ENCODE measurements at regions not wholly inside any gene's neighbourhood (a gene's known extent, or its start where the extent isn't known, plus 50 kb on each side); places are given as distances from the start of the nearest gene placed in this dataset.

DNA sequence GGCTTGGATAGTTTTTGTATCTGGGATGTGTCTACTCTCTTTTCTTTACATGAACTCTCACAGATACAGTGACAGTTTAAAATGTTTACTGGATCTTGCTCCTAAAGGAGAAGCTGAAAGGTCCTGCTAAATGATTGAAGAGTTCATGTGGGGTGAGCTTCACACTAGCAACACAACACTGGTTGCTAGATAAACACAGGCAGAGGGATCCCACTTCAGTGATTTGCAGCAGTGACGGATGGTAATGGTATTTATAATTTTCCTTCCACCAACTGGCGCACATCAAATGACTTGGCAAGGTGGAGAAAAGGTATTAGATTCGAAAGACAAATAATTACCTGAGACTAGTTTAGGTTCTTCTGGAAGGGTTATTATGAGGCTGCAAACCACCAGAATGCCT, 270.2 kb downstream of the TBX15 start:
- DNase-seq = no peak

DNA sequence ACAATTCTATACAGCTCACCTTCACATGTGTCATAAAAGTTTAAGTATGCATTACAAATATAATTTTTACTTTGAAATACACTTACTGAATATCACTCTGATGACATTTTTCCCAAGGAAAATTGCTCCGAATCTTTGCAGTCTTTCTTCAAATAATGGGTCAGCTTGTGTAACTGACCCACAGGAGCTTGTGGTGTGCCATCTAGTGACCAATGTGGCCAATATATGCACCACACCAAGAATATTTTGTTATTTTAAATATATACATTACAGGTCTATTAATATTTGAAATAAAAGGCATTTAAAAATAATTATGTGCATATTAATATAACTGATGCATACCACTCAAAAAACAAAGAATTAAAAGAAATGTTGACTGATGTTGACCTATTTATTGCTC, 271.4 kb downstream of the TBX15 start:
- no peak for DNase-seq

DNA sequence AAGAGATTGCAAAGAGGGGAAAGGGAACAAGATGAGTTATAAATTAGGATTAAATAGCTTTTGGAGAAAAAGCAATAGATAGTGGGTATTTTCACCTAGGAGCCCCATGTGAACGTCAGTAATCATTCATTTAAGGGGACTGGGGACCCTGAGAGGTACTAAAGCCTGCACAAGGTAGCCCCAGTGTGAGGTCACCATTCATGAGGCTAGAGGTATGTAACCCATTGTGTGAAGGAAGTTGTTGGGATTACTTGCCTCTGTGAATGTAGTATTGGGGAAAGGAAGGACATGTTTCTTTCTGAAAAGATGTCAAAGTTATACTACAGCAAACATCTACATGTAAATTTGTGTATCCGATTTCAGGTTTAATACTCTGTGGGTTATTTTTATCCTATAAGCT, 276.8 kb downstream of the TBX15 start:
- no peak for DNase-seq

DNA sequence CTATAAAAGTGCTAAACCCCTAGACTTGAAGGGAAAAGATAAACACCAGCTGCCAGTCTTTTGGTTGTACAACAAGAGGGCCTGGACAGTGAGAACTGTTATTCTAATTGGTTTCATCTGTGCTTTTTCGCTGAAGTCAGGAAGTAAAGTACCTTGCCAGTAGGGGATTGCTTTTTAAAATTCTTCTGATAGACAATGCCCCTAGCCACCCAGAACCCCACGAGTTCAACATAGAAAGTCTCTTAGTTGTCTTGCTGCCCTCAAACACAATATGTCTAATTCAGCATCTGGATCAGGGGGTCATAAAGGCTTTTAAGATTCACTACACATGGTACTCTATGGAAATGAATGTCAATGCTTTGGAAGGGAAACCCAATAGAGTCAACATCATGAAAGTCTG, 289.2 kb downstream of the TBX15 start:
- no peak for DNase-seq

DNA sequence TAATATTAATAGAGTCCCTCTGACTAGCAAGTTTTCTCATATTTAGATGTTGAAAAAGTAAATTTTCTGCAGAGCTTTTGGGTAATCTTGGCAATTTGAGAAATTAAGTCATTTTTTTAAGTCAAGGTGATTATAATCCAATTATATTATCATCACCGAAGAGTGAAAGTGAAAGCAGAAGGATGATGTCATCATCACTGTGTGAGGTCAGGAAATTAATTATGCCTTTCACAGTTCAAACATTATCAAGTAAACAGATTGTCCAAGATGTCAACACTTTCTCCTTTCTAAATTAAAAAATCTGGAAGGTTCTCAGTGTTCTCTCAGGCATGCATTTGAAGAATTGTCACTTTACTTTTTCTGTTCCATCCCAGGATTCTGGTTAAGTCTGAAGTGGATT, 296.0 kb downstream of the TBX15 start:
- DNase-seq = no peak

DNA sequence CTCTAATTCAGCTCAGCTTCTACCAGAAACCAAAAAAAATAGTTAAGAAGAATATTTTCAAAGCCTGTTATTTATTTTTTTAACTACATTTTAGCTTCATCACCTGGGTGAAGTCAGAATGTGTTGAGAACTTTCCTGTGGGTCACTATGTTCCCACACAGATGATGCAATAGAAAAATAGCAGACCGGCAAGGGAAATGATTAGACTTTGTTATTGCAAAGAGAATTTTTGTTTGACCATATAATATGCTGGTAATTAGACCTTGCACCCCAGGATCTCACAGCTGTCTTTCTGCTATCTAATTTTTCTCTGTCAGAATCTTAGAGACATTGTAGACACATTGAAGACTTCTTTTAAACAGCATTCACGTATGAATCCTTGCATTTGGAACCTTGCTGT, 299.3 kb downstream of the TBX15 start:
- DNase-seq = no peak

DNA sequence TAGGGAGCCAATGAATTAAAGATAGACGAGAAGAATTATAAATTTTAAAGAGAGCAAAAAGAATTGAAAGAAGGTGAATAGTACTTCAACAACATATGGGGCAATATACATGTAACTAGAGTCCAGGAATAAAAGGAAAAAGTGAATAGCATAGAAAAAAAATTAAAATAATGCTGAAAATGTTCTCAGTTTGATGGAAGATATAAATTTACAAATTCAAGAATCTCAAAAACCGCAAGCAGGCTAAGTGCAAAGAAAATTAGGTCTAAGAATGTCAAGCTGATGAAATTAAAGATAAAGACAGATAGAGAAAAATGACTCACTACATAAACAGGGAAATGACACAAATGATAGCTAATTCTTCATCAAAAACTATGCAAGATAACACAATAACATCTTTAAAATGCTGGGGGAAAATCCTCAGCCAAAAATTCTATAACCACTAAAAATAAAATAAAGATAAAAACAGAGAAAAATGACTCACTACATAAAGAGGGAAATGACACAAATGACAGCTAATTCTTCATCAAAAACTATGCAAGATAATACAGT, 326.3 kb downstream of the TBX15 start:
- DNase-seq = no peak

DNA sequence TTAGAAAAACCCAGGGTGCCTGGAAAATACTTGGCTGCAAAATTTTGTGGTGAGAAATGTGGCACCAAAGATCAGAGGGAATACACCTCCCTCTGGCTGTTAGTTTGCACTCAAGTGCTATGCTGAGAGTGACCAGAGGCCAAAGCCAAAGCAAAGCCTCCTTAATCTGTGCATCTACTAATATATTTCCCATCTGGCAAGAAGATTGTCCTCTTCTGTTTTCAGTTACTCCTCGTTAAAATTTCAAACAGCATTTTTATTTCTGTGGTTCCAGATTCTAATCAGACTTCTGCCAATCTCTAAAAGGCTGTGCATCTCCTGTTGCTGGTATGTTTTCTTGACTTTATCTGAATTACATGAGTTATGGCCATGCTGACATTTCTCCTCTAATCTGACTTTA, 327.4 kb downstream of the TBX15 start:
- DNase-seq = no peak

DNA sequence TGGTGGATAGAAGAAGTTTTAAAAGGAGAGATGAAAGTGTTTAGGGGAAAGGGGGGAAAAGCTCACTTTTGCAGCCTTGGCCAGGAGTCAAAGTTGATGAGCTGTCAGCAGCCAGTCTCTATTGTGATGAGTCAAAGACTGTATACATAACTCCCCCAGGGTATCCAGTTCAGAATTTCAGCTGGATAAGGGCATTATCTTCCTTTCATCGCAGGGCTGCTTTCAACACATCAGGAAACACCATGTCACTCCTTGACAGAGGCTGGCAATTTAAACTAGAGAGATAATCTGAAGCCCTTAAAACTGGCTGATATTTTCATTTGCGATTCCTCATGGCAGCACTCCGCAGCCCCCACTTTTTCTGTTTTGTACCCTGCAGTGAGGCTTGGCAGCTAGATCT, 328.5 kb downstream of the TBX15 start:
- DNase-seq = no peak

DNA sequence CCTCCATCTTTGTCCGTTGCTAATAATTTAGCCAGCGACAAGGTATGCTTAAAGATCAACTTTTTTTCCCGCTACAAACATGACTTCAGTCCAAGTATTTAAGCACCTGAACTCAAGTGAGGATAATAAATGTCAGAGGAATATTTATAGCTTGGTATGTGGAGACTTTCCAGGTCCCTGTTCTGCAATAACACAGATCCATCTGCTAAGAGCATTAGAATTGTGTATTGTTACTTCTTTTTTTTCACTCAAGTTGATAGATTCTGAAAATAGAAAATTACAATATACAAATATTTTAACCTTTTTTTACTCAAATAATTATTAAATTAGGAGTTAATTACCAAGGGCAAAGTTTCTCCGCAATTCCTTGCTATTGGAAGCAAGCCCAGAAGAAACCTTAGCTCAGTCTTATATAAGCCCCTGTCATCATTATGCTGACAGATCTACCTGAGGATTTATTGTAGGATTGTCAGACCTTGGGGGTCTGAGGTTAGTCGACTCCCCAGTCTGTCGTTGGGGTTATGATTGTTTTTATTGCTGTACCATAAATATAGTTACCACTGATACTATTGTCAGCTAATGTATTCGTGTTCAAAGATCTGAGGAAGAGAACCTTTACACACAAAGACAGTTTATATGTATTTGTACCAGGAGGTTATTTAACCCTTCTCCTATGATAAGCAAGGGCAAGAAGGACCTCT, 337.9 kb downstream of the TBX15 start:
- DNase-seq = no peak

DNA sequence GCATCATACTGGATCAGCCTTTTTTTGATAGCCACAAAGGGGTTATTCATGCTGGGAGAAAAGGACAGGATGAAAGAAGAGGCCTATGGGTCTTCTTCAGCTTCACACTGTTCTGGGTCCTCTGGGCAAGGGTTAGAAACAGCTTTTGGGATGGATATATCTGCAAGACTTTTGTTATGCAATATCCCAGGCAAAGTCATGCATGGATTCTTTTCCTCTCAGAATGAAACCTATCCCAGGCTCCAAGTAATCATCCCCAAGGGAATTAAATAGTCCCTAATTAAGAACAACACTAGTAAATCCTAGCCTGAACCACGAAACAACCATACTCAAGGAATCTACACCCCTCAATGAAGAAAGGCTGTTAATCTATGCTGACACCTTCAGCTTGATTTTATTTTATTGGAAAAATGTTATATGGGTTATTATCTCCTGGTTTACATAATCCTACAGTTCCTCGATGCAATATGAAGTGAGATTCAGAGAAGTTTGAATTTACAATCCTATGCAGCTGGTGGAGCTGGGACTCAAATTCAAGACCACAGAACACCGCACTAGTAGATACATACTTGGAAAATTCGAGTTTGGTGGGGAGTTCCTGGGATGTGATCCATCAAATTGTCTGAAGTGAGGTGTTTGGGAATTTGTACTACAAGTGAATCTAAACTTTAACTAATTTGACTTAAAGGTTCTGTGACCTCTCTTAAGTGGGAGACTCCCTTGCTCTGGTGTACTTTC, 338.6 kb downstream of the TBX15 start:
- DNase-seq = no peak

DNA sequence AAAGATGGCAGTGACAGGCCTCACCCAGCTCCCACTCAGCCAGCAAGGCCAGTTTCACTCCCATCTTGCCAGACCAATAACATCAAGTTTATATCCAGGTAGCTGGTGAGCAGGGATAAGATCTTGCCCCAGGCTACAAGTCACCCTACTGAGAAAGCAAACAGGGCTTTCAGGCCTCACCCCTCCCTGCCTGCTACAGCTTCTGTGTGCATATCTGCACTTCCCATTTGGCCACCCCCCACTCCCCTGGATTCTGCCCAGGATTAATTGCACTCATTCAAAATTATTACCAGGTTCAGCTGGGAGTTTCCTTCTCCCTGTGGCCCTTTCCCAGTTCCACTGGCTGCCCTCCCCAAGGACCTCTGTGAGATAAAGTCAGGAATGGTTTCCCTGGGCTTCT, 352.1 kb downstream of the TBX15 start:
- DNase-seq = no peak

DNA sequence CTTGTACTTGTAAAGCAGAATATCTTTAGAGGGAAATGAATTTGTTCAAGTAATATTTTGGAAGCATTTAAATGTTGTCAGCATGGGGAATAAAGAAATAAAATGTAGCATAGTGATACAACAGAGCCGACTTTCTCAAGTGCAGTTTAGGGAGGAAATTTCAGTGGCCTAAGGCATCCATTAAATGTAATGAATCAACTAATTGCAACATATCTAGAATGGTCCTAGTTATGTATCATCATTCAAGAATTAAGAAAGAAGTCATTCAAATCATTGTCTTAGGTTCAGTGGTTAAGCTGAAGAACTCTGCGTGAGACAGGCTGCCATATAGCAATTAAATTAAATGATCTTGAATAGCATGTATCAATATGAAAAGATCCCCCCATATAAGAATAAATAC, 360.7 kb downstream of the TBX15 start:
- no peak for DNase-seq

DNA sequence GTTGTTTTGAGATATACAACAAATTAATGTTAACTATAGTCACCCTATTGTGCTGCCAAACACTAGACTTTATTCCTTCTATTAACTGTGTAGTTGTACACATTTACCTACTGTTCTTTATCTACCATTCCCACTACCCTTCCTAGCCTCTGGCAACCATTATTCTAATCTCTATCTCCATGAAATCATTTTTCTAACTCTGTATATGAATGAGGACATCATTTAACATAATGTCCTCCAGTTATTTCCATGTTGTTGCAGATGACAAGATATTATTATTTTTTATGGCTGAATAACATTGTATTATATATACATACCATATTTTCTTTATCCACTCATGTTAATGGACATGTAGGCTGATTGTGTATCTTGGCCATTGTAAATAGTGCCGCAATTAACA, 366.3 kb downstream of the TBX15 start:
- no peak for DNase-seq

DNA sequence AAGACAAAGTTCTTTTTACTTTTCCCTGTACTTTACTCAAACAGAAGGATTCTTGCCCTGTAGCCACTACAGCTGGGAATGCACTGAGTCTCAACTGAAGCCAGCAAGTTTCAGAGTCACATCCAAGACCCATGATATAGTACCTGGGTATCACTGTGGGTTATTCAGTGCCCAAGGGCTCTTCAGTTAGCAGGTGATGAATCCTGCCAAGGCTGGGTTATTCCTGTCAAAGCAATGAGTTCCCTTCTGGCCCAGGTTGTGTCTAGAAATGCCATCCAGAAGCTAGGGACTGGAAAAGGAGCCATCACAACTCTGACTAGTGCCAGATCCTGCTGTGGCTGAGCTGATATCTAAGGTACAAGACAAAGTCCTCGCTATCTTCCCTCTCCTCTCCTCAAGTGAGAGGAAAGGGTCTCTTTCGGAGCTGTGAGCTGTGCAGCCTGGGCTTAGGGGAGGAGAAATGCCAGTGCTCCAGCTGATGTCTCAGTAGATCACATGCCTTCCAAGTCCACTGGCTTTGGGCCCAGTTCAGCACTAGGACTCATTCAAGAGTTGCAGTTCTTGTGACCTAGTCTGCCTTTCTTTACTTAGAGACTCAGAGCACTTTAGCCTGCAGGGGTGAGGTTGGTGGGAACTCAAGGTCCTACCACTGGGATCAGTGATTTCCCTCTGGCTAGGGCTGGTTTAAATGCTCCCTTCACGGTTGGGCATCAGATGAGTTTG, 369.4 kb downstream of the TBX15 start:
- DNase-seq = no peak

DNA sequence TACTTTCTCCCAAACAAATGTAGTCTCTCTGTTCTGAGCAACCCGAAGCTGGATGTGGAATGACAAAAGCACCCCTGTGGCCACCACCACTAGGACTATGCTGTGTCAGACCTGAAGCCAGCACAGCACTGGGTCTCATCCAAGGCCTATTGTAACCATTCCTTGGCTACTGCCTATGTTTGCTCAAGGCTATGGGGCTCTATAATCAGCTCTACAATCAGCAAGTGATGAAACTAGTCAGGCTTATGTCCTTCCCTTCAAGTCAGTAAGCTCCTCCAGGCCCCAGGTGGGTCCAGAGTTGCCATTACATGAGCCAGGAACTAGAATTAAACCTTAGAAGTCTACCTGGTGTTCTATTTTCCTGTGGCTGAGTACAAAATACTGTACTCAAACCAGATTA, 370.2 kb downstream of the TBX15 start:
- no peak for DNase-seq

DNA sequence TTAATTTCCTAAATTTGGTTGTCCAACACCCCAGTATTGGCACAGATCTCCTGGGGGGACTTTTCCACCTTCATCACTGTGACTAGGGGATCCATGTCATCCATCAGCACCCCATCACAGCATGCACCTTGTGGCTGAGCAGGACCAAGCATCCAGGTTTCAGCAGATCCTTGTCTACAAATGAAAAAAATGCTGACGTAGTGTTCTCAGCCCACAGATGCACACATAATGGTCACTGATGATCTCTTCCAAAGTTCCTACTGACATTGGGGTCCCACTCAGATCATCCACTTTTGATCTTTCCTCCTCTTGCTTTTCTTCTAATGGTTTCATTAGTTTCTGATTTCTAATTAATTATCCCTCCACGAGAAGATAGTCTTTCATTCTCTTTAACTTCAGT, 373.1 kb downstream of the TBX15 start:
- no peak for DNase-seq

DNA sequence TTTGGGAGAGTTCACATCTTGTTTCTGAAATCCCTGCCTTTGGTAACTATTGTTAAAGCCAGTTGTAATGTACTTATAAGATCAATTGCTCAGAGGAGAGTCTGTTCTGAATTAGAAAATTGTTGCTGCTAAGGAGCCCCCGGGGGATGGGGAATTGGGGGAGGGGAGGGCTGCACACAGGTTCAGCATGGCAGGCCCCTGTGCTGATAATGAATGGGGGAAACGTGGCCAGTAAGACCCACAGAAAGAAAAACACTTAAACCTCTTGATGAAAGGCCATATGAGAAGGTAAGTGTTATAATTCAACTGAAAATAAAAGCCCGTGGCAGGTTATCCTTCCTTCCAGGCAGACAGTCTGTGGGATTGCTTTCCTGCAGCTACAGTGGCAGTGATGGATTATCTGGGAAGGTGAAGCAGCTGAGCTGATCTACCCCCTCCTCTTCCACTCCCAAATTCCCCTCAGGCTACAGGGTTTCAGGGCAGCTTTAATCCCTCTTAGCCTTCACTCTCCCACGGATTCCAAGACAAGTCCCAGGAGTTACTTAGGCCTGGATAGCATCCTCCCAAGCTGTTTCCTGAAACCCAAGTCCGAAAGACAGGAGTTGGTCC, 398.8 kb downstream of the TBX15 start:
- no peak for DNase-seq

DNA sequence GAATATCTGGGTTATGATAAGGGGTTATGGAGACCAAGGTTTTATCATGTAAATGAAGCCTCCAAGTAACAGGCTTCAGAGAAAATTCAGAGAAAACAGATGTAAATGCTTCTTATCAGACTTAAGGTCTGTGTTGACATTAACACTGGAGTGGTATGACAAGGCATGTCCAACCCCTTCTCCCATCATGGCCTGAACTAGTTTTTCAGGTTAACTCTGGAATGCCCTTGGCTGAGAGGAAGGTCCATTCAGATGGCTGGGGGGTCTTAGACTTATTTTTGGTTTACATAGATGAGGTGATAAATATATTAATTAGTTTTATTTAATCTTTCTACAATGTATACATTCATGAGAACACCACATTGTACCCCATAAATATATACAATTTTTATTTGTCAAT, 399.6 kb downstream of the TBX15 start:
- DNase-seq = no peak

DNA sequence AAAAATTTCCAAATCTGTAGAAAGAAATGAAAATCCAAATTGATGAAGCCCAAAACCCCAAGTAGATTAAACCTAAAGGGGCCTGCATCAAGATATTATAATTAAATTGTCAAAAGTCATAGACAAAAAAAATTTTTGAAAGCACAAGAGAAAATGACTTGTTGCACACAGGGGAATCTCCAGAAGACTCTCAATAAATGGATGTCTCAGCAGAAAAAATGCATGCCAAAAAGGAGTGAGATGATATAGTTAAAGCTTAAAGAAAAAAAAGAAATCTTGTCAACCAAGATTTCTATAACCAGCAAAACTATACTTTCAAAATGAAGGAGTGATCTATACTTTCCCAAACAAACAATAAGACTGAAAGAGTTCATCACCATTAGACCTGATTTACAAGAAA, 393.2 kb upstream of the SPAG17 start:
- no peak for DNase-seq

DNA sequence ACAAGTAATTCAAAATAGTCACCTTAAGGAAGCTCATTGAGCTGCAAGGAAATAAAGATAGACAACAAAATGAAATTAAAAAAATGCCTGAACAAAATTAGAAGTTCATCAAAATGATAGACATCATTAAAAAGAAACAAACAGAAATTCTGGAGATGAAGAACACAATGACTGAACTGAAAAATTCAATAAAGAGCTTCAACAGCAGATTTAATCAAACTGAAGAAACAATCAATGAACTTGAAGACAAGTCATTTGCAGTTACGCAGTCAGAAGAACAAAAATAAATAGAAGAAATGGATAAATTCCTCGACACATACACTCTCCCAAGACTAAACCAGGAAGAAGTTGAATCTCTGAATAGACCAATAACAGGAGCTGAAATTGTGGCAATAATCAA, 390.0 kb upstream of the SPAG17 start:
- no peak for DNase-seq

DNA sequence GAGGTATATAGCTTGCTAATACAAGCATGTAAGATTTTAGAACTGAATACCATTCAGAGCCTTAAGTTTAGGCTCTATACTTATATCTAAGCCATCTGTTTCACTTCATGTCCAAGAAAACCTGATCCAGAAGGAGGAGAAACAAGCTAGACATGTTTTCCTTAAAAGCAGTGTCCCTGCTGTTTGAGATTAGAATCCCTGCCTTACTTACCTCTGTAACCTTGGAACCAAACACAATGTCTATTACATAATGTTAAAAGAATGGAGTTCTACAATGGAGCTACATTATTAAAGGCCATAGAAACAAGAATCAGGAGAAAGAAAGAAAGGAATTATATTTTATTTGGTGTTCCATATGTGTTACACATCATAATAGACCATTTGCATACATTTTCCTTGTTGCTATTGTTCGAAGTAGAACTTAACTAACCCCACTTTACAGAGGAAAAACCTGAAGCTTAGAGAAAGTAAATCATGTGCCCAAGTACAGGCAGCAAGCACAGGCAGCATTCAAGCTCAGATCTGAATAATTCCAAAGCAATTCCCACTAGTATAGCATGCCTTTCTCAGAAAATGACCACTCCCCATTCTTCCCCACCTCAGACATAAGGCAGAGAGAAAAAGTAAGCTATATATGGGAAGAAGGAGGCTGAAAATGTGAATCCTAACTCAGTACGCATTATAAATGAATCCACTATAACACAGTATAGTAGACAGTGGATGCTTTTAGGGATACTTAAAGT, 380.1 kb upstream of the SPAG17 start:
- DNase-seq = no peak
